Muscle of leg (tissue), 3 donors: ENCODE measurements at regions not wholly inside any gene's neighbourhood (a gene's known extent, or its start where the extent isn't known, plus 50 kb on each side); places are given as distances from the start of the nearest gene placed in this dataset.
A peak's percentile ranks its signal among the peaks of the same experiment; 100 is the strongest.

Experiments
- DNase-seq: peaks from one replicate; pipeline ENCODE4 v3.0.0; 2013
- H3K27ac ChIP-seq: one replicate; pipeline ENCODE4 v1.5.1; 2013; ENCODE audit warnings: mild to moderate bottlenecking, low read length, control low read depth
- H3K27me3 ChIP-seq: one replicate; pipeline ENCODE4 v1.6.1; 2013; ENCODE audit warnings: low read length; ENCODE audit not compliant: control insufficient read depth, insufficient read depth
- H3K36me3 ChIP-seq: one replicate; pipeline ENCODE4 v1.6.1; 2013; ENCODE audit warnings: low read length; ENCODE audit not compliant: control insufficient read depth, insufficient read depth
- H3K4me1 ChIP-seq: one replicate; pipeline ENCODE4 v1.6.1; 2013; ENCODE audit warnings: low read length; ENCODE audit not compliant: control insufficient read depth, insufficient read depth
- H3K4me3 ChIP-seq: one replicate; pipeline ENCODE4 v1.5.1; 2013; ENCODE audit warnings: low read length, control low read depth
- H3K9me3 ChIP-seq: replicated peaks from 2 replicates; pipeline ENCODE4 v1.6.1; 2013; ENCODE audit warnings: low read depth, low read length; ENCODE audit not compliant: control insufficient read depth
- WGBS: methylation state at CpG from one replicate; pipeline ENCODE4 v1.1.5; 2013; ENCODE audit warnings: missing lambda C conversion rate; ENCODE audit not compliant: insufficient coverage; 5-methylcytosine and 5-hydroxymethylcytosine counted together

GRCh38 chr16:9412915-9413264 is 321.4 kb downstream of the HAPSTR1 start:
- Histone ChIP-seq H3K27me3 (peaks cover 2% of the 10 kb centered on the region), H3K4me3 (no peak overlapping the region), H3K9me3 (peaks cover 6% of the 10 kb centered on the region), H3K4me1 (no peaks in the 10 kb centered on the region), H3K36me3 (no peaks in the 10 kb centered on the region), H3K27ac (no peak overlapping the region)
- no peak for DNase-seq
- 48% methylated on average over 4 of the region's 5 CpGs for WGBS

DNA sequence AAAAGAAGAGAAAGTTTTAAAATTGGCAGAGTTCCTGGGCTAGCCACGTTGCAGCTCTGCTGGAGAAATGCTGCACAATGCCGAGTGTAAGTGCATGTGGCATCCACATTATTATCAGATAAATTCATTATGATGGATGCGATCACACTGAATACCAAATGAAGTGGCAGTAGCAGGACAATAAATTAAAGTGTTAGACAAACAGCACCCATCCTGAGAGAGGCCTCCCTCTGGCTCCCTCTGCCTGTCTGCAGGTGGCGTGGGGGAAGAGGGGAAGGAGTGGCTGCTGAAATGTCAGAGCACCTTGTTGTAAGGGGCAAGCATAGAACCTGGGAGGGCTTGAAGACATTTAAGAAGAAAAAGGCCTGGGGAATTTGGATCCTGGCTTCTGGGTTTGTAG is 324.1 kb downstream of the HAPSTR1 start:
- H3K4me3 ChIP-seq = no peak overlapping the region
- no peak overlapping the region for H3K27ac ChIP-seq
- no peaks in the 10 kb centered on the region for H3K4me1 ChIP-seq
- H3K36me3 ChIP-seq = no peaks in the 10 kb centered on the region
- 100% methylated on average over 2 of the region's 4 CpGs for WGBS
- no peak for DNase-seq
- H3K9me3 ChIP-seq = peaks cover 6% of the 10 kb centered on the region
- peaks cover 2% of the 10 kb centered on the region for H3K27me3 ChIP-seq

- WGBS = no CpG with 5 or more reads among the region's 2 CpGs
These were observed 326.5 kb downstream of the HAPSTR1 start for GRCh38 chr16:9417898-9418297.

DNA sequence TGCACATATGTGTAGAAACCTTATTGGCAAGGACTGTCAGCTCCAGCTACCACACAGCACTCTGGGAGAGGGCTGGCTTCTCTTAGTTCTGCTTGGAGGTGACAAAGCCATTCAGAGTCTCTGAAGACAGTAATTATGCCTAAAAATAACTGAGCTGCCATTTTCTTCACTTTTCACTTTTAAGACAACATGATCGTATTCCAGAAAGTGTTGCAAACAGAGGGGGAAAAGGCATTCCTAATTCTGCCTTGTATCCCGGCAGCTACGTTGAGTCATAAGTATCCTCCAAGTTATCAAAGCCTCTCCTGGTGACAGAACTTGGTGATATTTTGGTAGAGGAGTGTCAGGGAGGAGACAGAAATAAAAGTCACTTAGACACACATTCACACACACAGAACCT is 327.7 kb downstream of the HAPSTR1 start:
- no peak overlapping the region for H3K4me3 ChIP-seq
- H3K9me3 ChIP-seq = peaks cover 6% of the 10 kb centered on the region
- no CpG with 5 or more reads among the region's 3 CpGs for WGBS
- H3K27ac ChIP-seq = no peak overlapping the region
- no peaks in the 10 kb centered on the region for H3K4me1 ChIP-seq
- H3K27me3 ChIP-seq = peaks cover 2% of the 10 kb centered on the region
- no peak for DNase-seq
- no peaks in the 10 kb centered on the region for H3K36me3 ChIP-seq

More at GRCh38 chr16:9417898-9418297, 326.5 kb downstream of the HAPSTR1 start:
- Histone ChIP-seq H3K4me3 (no peak overlapping the region), H3K4me1 (no peaks in the 10 kb centered on the region), H3K27ac (no peak overlapping the region), H3K9me3 (peaks cover 6% of the 10 kb centered on the region), H3K36me3 (no peaks in the 10 kb centered on the region), H3K27me3 (peaks cover 2% of the 10 kb centered on the region)
- DNase-seq = no peak

DNA sequence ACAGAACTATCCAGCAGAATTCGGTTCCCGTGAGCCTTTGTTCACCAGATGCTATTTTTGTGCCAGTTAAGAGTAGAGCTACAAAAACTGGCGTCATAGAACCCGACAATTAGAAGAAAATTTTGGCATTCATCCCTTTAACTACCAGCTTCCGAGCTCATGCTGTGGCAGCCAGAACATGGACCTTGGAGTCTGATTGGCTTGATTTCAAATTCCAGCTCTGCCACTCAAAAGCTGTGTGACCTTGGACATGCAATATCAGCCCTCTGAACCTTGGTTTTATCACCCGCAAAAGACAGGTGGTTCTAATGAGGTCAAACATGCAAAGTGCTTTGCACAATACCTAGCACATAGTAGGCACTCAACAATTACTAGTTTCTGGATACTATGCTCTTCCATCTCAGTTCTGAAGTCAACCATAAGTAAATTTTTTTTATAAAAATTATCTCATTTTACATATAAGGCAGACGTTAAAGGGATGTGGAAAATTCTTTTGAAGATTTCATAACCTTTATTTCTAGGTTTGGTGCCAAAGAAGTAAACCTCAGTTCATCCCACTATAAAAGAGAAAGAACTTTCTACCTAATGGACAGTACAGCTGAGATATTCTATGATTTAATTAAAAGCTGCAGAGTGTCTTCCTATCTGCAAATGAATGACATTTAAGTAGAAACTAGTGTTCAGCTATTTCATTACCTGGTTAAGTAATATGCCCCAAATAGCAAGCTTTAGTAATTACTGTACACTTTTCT is 331.5 kb downstream of the HAPSTR1 start:
- no peak for DNase-seq
- Histone ChIP-seq H3K4me1 (peaks cover 5% of the 10 kb centered on the region), H3K27ac (no peak overlapping the region), H3K9me3 (no peaks in the 10 kb centered on the region), H3K27me3 (no peaks in the 10 kb centered on the region), H3K36me3 (no peaks in the 10 kb centered on the region), H3K4me3 (no peak overlapping the region)
- 71% methylated on average over 5 of the region's 7 CpGs for WGBS

DNA sequence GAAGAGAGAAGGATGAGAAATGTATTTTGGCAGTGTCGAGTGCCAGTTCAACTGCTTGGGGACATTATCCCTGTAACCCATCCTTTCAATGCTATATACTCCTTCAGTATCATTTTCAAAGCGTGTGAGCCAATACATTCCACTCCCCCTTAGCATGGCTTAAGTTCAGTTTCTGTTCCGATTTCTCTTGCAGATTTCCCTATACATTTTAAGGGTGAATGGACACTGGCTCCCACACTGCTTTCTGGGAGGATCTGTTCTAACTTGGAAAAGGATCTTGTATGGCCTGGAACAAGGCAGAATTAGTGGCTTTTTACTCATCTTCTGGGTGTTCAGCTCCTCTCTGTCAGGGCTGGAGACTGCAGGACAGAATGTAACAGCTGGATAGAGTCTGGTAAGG is 333.8 kb downstream of the HAPSTR1 start:
- 29% methylated on average over 1 of the region's 3 CpGs for WGBS
- peak overlapping the region; percentile 25 for H3K27ac ChIP-seq
- peak; percentile 70 for DNase-seq
- H3K9me3 ChIP-seq = no peaks in the 10 kb centered on the region
- H3K4me3 ChIP-seq = no peak overlapping the region
- H3K36me3 ChIP-seq = no peaks in the 10 kb centered on the region
- H3K27me3 ChIP-seq = no peaks in the 10 kb centered on the region
- peaks cover 5% of the 10 kb centered on the region for H3K4me1 ChIP-seq

- no peaks in the 10 kb centered on the region for H3K27me3 ChIP-seq
- H3K27ac ChIP-seq = no peak overlapping the region
- H3K4me3 ChIP-seq = no peak overlapping the region
- no peaks in the 10 kb centered on the region for H3K36me3 ChIP-seq
- H3K9me3 ChIP-seq = no peaks in the 10 kb centered on the region
- H3K4me1 ChIP-seq = peaks cover 5% of the 10 kb centered on the region
- WGBS = 75% methylated on average over 1 of the region's 7 CpGs
- DNase-seq = no peak
These were observed 337.0 kb downstream of the HAPSTR1 start for GRCh38 chr16:9428355-9429005.

DNA sequence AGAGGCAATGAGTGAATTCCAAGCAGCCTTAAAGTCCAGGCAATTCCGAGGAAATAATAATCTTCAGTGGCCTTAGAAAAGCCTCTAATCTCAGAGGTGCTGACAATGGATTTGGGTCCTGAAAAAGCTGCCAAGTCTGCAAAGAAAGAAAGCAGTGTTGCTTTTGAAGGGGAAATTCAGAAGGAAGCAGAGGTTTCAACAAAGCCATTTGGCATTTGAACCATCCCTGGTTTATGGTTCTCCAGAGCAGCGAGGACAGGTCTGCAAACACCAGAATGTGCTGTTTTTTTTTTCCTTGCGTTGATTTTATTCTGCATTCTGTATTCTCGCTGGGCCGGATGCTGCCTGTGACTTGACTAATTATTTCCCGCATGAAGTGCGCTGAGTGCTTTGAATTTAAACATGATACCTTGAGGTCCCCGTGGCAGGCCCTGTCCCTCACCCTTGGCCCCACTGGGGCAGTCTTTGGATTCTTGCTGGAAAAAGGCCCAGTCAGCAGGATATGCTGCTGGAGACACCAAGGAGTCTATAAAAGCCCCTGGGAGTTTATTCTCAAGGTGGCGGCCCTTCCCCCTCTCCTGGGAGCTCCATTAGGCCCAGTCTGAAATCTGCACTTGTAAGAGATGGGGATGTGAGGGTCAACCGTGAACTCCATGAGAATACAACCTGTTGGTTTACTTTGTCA is 338.3 kb downstream of the HAPSTR1 start:
- Histone ChIP-seq H3K27me3 (no peaks in the 10 kb centered on the region), H3K36me3 (no peaks in the 10 kb centered on the region), H3K4me1 (peaks cover 5% of the 10 kb centered on the region), H3K9me3 (no peaks in the 10 kb centered on the region), H3K4me3 (no peak overlapping the region), H3K27ac (no peak overlapping the region)
- 46% methylated on average over 9 of the region's 10 CpGs for WGBS
- no peak for DNase-seq

- H3K9me3 ChIP-seq = peaks cover 2% of the 10 kb centered on the region
- no peaks in the 10 kb centered on the region for H3K27me3 ChIP-seq
- DNase-seq = no peak
- H3K36me3 ChIP-seq = no peaks in the 10 kb centered on the region
- H3K4me1 ChIP-seq = no peaks in the 10 kb centered on the region
- no peak overlapping the region for H3K4me3 ChIP-seq
- no CpG with 5 or more reads among the region's 2 CpGs for WGBS
- H3K27ac ChIP-seq = no peak overlapping the region
These were observed 343.2 kb downstream of the HAPSTR1 start for GRCh38 chr16:9434659-9435058.

- Histone ChIP-seq H3K36me3 (no peaks in the 10 kb centered on the region), H3K4me1 (no peaks in the 10 kb centered on the region), H3K4me3 (no peak overlapping the region), H3K9me3 (peaks cover 2% of the 10 kb centered on the region), H3K27ac (no peak overlapping the region), H3K27me3 (peaks cover 2% of the 10 kb centered on the region)
- no peak for DNase-seq
- WGBS = 78% methylated on average over 1 of the region's 6 CpGs
These were observed 344.7 kb downstream of the HAPSTR1 start for GRCh38 chr16:9436175-9436574.
